ENCODE measurements at regions not wholly inside any gene's neighbourhood (a gene's known extent, or its start where the extent isn't known, plus 50 kb on each side); places are given as distances from the start of the nearest gene placed in this dataset.

- H3K4me3 Mint-ChIP-seq (ENCODE audit: low read depth, unreplicated experiment) = no peak overlapping the region
- H3K4me1 Mint-ChIP-seq (ENCODE audit: low read depth, unreplicated experiment) = no peaks in the 10 kb centered on the region
- no peak for TF ChIP-seq CTCF (IDR thresholded peaks at IDR 0.05; ENCODE audit: unreplicated experiment)
- no peaks in the 10 kb centered on the region for H3K27me3 Mint-ChIP-seq (ENCODE audit: unreplicated experiment)
- CTCF ChIA-PET = no interaction called here
- H3K36me3 Mint-ChIP-seq (ENCODE audit: insufficient read depth, unreplicated experiment) = no peaks in the 10 kb centered on the region
- H3K27ac Mint-ChIP-seq (ENCODE audit: unreplicated experiment) = no peak overlapping the region
- no peak for DNase-seq
- peaks cover 2% of the 10 kb centered on the region for H3K9me3 Mint-ChIP-seq (ENCODE audit: low read depth, unreplicated experiment)
- intact Hi-C loops (cut with micrococcal nuclease; ENCODE audit: unreplicated experiment) = no loop called here
- no TSS peak for BruUV-seq (replicated peaks)
Observed at GRCh38 chr6:81084776-81085430, 667.6 kb downstream of the TENT5A start.

GRCh38 chr6:81075974-81076373, 676.5 kb downstream of the TENT5A start:
- BruUV-seq (replicated peaks) = no TSS peak
- no peaks in the 10 kb centered on the region for H3K4me1 Mint-ChIP-seq (ENCODE audit: low read depth, unreplicated experiment)
- H3K9me3 Mint-ChIP-seq (ENCODE audit: low read depth, unreplicated experiment) = peaks cover 7% of the 10 kb centered on the region
- TF ChIP-seq CTCF (IDR thresholded peaks at IDR 0.05; ENCODE audit: unreplicated experiment) = peak; percentile 30
- DNase-seq = no peak
- no peaks in the 10 kb centered on the region for H3K27me3 Mint-ChIP-seq (ENCODE audit: unreplicated experiment)
- no peak overlapping the region for H3K4me3 Mint-ChIP-seq (ENCODE audit: low read depth, unreplicated experiment)
- no peak overlapping the region for H3K27ac Mint-ChIP-seq (ENCODE audit: unreplicated experiment)
- CTCF ChIA-PET = interaction anchor here (0.5 to 0.7 kb wide), 2 partner anchors 39 to 376 kb away, joined by 3 read pairs; no protein-coding TSS in a partner anchor
- H3K36me3 Mint-ChIP-seq (ENCODE audit: insufficient read depth, unreplicated experiment) = no peaks in the 10 kb centered on the region
- intact Hi-C loops (cut with micrococcal nuclease; ENCODE audit: unreplicated experiment) = loop anchor here (10.0 kb wide), 1 partner anchor 471 kb away; no protein-coding TSS in a partner anchor

GRCh38 chr6:81073318-81073717, 679.2 kb downstream of the TENT5A start:
- H3K4me1 Mint-ChIP-seq (ENCODE audit: low read depth, unreplicated experiment) = no peaks in the 10 kb centered on the region
- no TSS peak for BruUV-seq (replicated peaks)
- no peak overlapping the region for H3K27ac Mint-ChIP-seq (ENCODE audit: unreplicated experiment)
- H3K9me3 Mint-ChIP-seq (ENCODE audit: low read depth, unreplicated experiment) = peaks cover 7% of the 10 kb centered on the region
- DNase-seq = no peak
- H3K27me3 Mint-ChIP-seq (ENCODE audit: unreplicated experiment) = no peaks in the 10 kb centered on the region
- no peak overlapping the region for H3K4me3 Mint-ChIP-seq (ENCODE audit: low read depth, unreplicated experiment)
- no peak for TF ChIP-seq CTCF (IDR thresholded peaks at IDR 0.05; ENCODE audit: unreplicated experiment)
- CTCF ChIA-PET = no interaction called here
- intact Hi-C loops (cut with micrococcal nuclease; ENCODE audit: unreplicated experiment) = loop anchor here (10.0 kb wide), 1 partner anchor 469 kb away; no protein-coding TSS in a partner anchor
- no peaks in the 10 kb centered on the region for H3K36me3 Mint-ChIP-seq (ENCODE audit: insufficient read depth, unreplicated experiment)

GRCh38 chr6:81071121-81071520, 681.4 kb downstream of the TENT5A start:
- no peak for TF ChIP-seq CTCF (IDR thresholded peaks at IDR 0.05; ENCODE audit: unreplicated experiment)
- no TSS peak for BruUV-seq (replicated peaks)
- intact Hi-C loops (cut with micrococcal nuclease; ENCODE audit: unreplicated experiment) = loop anchor here (10.0 kb wide), 1 partner anchor 466 kb away; no protein-coding TSS in a partner anchor

More at GRCh38 chr6:81071121-81071520, 681.4 kb downstream of the TENT5A start:
- no peak for DNase-seq
- no peaks in the 10 kb centered on the region for H3K36me3 Mint-ChIP-seq (ENCODE audit: insufficient read depth, unreplicated experiment)
- H3K27me3 Mint-ChIP-seq (ENCODE audit: unreplicated experiment) = no peaks in the 10 kb centered on the region
- CTCF ChIA-PET = no interaction called here
- H3K4me1 Mint-ChIP-seq (ENCODE audit: low read depth, unreplicated experiment) = no peaks in the 10 kb centered on the region
- peaks cover 7% of the 10 kb centered on the region for H3K9me3 Mint-ChIP-seq (ENCODE audit: low read depth, unreplicated experiment)
- no peak overlapping the region for H3K4me3 Mint-ChIP-seq (ENCODE audit: low read depth, unreplicated experiment)
- H3K27ac Mint-ChIP-seq (ENCODE audit: unreplicated experiment) = no peak overlapping the region

Measured in Calu3 (cell line).